ENCODE measurements at regions not wholly inside any gene's neighbourhood (a gene's known extent, or its start where the extent isn't known, plus 50 kb on each side); places are given as distances from the start of the nearest gene placed in this dataset.

DNA sequence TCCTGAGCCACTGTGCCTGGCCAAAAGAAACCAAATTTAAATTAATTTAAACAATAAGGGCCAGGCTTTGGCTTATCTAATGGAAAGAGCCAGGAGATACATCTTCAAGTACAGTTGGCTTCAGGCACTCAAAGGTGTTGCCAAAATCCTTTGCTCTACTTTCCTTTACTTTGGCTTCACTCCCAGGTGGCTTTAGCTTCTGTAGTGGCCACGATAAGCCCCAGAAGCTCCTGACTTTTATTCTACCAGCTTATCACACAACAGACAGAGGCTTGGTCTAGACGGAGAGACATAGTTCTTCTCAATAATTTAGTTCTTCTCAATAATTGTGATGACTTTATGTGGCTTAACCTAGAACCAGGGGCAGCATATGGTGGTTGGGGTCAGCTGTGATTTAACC is 211.2 kb upstream of the LNX1 start:
- intact Hi-C loops (cut with DNase I): loop anchor here (10.0 kb wide), 1 partner anchor 608 kb away; no protein-coding TSS in a partner anchor
- no peak overlapping the region for H3K27ac ChIP-seq
- no peak overlapping the region for H3K4me3 ChIP-seq
- ATAC-seq (no peak), DNase-seq (no peak)
- H3K27me3 ChIP-seq (ENCODE audit: low read depth): no peaks in the 10 kb centered on the region
- H3K4me1 ChIP-seq: no peaks in the 10 kb centered on the region
- H3K36me3 ChIP-seq: no peaks in the 10 kb centered on the region
- TF ChIP-seq, protein P1, sequence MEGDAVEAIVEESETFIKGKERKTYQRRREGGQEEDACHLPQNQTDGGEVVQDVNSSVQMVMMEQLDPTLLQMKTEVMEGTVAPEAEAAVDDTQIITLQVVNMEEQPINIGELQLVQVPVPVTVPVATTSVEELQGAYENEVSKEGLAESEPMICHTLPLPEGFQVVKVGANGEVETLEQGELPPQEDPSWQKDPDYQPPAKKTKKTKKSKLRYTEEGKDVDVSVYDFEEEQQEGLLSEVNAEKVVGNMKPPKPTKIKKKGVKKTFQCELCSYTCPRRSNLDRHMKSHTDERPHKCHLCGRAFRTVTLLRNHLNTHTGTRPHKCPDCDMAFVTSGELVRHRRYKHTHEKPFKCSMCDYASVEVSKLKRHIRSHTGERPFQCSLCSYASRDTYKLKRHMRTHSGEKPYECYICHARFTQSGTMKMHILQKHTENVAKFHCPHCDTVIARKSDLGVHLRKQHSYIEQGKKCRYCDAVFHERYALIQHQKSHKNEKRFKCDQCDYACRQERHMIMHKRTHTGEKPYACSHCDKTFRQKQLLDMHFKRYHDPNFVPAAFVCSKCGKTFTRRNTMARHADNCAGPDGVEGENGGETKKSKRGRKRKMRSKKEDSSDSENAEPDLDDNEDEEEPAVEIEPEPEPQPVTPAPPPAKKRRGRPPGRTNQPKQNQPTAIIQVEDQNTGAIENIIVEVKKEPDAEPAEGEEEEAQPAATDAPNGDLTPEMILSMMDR (IDR thresholded peaks at IDR 0.05): no peak
- no peaks in the 10 kb centered on the region for H3K9me3 ChIP-seq

DNA sequence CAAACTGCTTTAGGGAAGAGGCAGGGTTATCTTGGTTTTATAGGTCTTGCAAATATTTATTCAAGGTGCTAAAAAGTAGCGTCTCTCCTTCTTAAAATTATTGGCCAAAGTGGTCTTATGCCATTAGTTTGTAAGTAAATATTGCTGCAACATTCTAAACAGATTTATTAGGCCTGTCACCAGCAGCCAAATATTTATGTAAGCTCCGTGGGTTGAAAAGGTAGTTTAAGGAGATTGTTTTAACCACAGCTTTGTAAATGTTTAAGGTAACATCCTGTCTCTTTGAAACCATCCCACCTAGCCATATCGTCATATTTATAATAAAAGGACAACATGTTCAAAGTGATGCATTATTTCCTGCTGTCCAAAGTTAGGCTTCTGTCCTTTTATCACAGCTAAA is 210.1 kb upstream of the LNX1 start:
- no peak overlapping the region for H3K4me3 ChIP-seq
- intact Hi-C loops (cut with DNase I): loop anchor here (10.0 kb wide), 1 partner anchor 607 kb away; no protein-coding TSS in a partner anchor
- TF ChIP-seq, protein P1 (IDR thresholded peaks at IDR 0.05): no peak
- DNase-seq (no peak), ATAC-seq (no peak)
- no peaks in the 10 kb centered on the region for H3K27me3 ChIP-seq (ENCODE audit: low read depth)
- no peak overlapping the region for H3K27ac ChIP-seq
- H3K36me3 ChIP-seq: no peaks in the 10 kb centered on the region
- no peaks in the 10 kb centered on the region for H3K9me3 ChIP-seq
- no peaks in the 10 kb centered on the region for H3K4me1 ChIP-seq

DNA sequence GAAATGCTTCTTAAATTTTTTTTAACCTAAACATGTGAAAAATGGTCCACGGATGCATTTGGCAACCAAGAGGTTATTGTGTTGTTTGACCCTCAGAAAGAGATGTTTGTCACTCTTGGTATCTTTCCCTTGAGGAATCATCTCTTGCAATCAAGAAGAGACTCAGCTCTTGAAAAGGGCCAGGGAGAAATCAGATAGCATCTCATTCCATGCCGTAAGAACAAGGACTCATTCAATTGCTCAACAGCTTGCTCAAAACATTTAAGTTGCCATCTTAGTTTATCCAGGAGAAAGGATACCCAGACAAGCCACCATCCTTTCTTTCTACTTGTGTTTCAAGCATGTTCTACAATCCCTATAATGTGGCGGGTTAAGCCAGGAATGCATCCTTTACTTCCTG is 209.5 kb upstream of the LNX1 start:
- TF ChIP-seq, protein P1 (IDR thresholded peaks at IDR 0.05): no peak
- ATAC-seq (no peak), DNase-seq (no peak)
- H3K27me3 ChIP-seq (ENCODE audit: low read depth): no peaks in the 10 kb centered on the region
- no peaks in the 10 kb centered on the region for H3K4me1 ChIP-seq
- intact Hi-C loops (cut with DNase I): loop anchor here (10.0 kb wide), 1 partner anchor 606 kb away; no protein-coding TSS in a partner anchor
- H3K4me3 ChIP-seq: no peak overlapping the region
- H3K36me3 ChIP-seq: no peaks in the 10 kb centered on the region
- no peaks in the 10 kb centered on the region for H3K9me3 ChIP-seq
- H3K27ac ChIP-seq: no peak overlapping the region

DNA sequence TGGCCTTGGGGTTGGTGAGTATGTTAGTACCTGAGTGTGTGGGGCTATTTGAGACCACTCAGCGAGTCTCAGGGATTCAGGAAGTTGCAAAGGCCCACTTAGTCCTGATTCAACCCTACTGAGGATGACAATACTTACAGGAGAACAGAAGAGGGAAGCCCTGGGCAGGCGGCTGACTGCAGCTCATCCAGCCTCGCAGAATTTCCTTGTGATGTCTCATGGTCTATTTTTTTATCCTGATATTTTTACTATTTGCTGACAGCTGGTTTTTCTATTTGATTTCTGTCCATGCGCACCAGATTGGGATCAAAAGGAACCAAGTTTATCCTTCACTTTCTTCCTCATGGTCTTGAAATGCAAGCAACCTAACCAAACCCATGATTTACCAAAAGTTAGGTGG is 201.8 kb upstream of the LNX1 start:
- Histone ChIP-seq H3K4me1 (no peaks in the 10 kb centered on the region), H3K4me3 (no peak overlapping the region), H3K36me3 (no peaks in the 10 kb centered on the region), H3K9me3 (no peaks in the 10 kb centered on the region), H3K27ac (no peak overlapping the region), H3K27me3 (ENCODE audit: low read depth) (no peaks in the 10 kb centered on the region)
- intact Hi-C loops (cut with DNase I): no loop called here
- ATAC-seq (no peak), DNase-seq (no peak)
- TF ChIP-seq, protein P1 (IDR thresholded peaks at IDR 0.05): no peak

DNA sequence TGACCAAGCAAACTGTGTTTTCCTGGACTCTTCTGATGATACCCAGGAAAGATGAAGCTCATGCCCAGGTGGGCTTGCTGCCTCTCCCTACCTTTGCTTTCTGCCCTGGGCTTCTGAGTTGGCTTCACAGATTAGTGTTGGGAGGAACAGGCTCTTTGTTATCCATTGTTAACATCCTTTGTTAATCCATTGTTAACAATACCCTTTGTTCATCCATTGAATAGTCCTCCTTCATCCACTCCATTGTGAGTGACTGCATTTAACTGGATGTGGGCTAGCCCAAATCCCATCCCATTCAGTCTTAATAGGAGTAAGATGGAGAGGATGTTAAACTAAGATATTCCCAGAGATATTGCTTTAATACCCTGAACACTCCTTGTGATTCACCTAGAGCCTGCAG is 199.0 kb upstream of the LNX1 start:
- H3K9me3 ChIP-seq: no peaks in the 10 kb centered on the region
- H3K36me3 ChIP-seq: no peaks in the 10 kb centered on the region
- H3K27ac ChIP-seq: no peak overlapping the region
- intact Hi-C loops (cut with DNase I): no loop called here
- no peaks in the 10 kb centered on the region for H3K4me1 ChIP-seq
- ATAC-seq (no peak), DNase-seq (no peak)
- TF ChIP-seq, protein P1 (IDR thresholded peaks at IDR 0.05): no peak
- no peaks in the 10 kb centered on the region for H3K27me3 ChIP-seq (ENCODE audit: low read depth)
- no peak overlapping the region for H3K4me3 ChIP-seq

DNA sequence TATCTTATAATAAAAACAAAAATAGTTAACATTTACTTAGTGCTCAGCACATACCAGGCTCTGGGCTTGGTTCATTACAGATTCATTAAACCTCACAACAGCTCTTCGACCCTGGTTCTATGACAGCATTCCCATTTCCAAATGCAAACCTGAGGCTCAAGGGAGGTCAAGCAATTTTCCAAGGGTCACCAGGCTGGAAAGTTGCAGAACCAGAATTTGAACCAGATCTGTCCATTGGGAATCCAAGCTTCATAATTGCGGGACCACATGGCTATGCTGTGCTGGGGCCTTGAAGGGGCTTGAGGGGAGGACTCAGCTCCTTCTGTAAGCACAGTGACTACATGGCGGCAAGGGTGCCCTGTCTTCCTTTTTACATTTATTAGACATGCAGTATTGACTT is 197.3 kb upstream of the LNX1 start:
- Histone ChIP-seq H3K4me1 (no peaks in the 10 kb centered on the region), H3K27ac (no peak overlapping the region), H3K36me3 (no peaks in the 10 kb centered on the region), H3K9me3 (no peaks in the 10 kb centered on the region), H3K27me3 (ENCODE audit: low read depth) (no peaks in the 10 kb centered on the region), H3K4me3 (no peak overlapping the region)
- TF ChIP-seq, protein P1 (IDR thresholded peaks at IDR 0.05): no peak
- intact Hi-C loops (cut with DNase I): no loop called here
- ATAC-seq: no peak
- DNase-seq: no peak
